NCI-H1436 treated with DMSO at 0.1 percent for 48 hours (cell line): ENCODE measurements at regions not wholly inside any gene's neighbourhood (a gene's known extent, or its start where the extent isn't known, plus 50 kb on each side); places are given as distances from the start of the nearest gene placed in this dataset.

Experiments used
- DNase-seq: peaks from one replicate; lab custom pipeline; 2025; lab: John Stamatoyannopoulos, UW

GRCh38 chr2:177058747-177059146 lies 153.8 kb upstream of the HNRNPA3 start:
- DNase-seq = no peak

GRCh38 chr2:177059293-177059692 lies 153.3 kb upstream of the HNRNPA3 start:
- DNase-seq = no peak

- DNase-seq = no peak
These were observed 149.3 kb upstream of the HNRNPA3 start for GRCh38 chr2:177063331-177063730.

GRCh38 chr2:177064422-177064821 lies 148.2 kb upstream of the HNRNPA3 start:
- DNase-seq = no peak

GRCh38 chr2:177068967-177069366 lies 143.6 kb upstream of the HNRNPA3 start:
- DNase-seq = no peak

- no peak for DNase-seq
These were observed 140.5 kb upstream of the HNRNPA3 start for GRCh38 chr2:177072090-177072489.

- no peak for DNase-seq
These were observed 139.0 kb upstream of the HNRNPA3 start for GRCh38 chr2:177073611-177074010.

GRCh38 chr2:177074099-177074710 lies 138.4 kb upstream of the HNRNPA3 start:
- DNase-seq = no peak

- DNase-seq = no peak
These were observed 137.3 kb upstream of the HNRNPA3 start for GRCh38 chr2:177075254-177075653.

GRCh38 chr2:177076636-177077179 lies 135.9 kb upstream of the HNRNPA3 start:
- DNase-seq = no peak

GRCh38 chr2:177077778-177078177 lies 134.8 kb upstream of the HNRNPA3 start:
- DNase-seq = no peak

GRCh38 chr2:177078416-177078815 lies 134.2 kb upstream of the HNRNPA3 start:
- no peak for DNase-seq

GRCh38 chr2:177078855-177079254 lies 133.7 kb upstream of the HNRNPA3 start:
- DNase-seq = no peak

- no peak for DNase-seq
These were observed 131.8 kb upstream of the HNRNPA3 start for GRCh38 chr2:177080746-177081284.

- no peak for DNase-seq
These were observed 128.0 kb upstream of the HNRNPA3 start for GRCh38 chr2:177084607-177085006.

GRCh38 chr2:177088529-177088928 lies 124.1 kb upstream of the HNRNPA3 start:
- DNase-seq = no peak

GRCh38 chr2:177090967-177091366 lies 121.6 kb upstream of the HNRNPA3 start:
- DNase-seq = no peak

GRCh38 chr2:177093371-177093770 lies 119.2 kb upstream of the HNRNPA3 start:
- DNase-seq = no peak

GRCh38 chr2:177098001-177098613 lies 114.5 kb upstream of the HNRNPA3 start:
- DNase-seq = no peak

GRCh38 chr2:177101930-177102329 lies 110.7 kb upstream of the HNRNPA3 start:
- DNase-seq = no peak

- no peak for DNase-seq
These were observed 106.4 kb upstream of the HNRNPA3 start for GRCh38 chr2:177106212-177106611.

- DNase-seq = no peak
These were observed 103.7 kb upstream of the HNRNPA3 start for GRCh38 chr2:177108890-177109289.

GRCh38 chr2:177114712-177115111 lies 97.9 kb upstream of the HNRNPA3 start:
- no peak for DNase-seq

GRCh38 chr2:177117755-177118154 lies 94.8 kb upstream of the HNRNPA3 start:
- DNase-seq = no peak
